GM11168 (cell line): ENCODE measurements at regions not wholly inside any gene's neighbourhood (a gene's known extent, or its start where the extent isn't known, plus 50 kb on each side); places are given as distances from the start of the nearest gene placed in this dataset.
"Not testable (repeated sequence)": the region's sequence is repeated elsewhere in the genome, so short reads cannot be mapped to it uniquely, and the experiment has no call there.

Experiments used
- in situ Hi-C: fragments of 300-500 bp; cut with MboI; formaldehyde crosslinking; loops from one replicate; pipeline ENCODE4 v1.12.0; 2022; ENCODE audit warnings: low sequenced_read_pairs; ENCODE audit not compliant: unreplicated experiment

DNA sequence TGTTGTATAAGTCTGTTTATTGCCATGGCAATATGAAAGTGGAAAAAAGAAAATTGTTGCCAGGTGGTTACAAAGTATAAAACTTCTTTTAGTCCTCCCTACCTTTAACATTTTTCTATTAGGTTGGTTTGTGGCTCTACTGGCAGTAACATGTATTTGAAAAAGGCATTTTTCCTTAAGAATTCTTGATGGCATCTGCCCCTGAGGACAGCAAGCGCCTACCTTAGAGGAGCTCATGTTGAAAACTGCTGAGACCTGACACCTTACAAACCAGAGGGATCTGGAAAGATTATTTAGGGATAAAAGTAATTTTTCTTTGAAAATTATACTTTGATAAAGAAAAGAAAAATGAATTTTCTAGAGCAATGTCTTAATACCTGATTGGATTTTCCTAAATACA is 208.1 kb downstream of the CAVIN4 start:
- in situ Hi-C loops: no loop called here

DNA sequence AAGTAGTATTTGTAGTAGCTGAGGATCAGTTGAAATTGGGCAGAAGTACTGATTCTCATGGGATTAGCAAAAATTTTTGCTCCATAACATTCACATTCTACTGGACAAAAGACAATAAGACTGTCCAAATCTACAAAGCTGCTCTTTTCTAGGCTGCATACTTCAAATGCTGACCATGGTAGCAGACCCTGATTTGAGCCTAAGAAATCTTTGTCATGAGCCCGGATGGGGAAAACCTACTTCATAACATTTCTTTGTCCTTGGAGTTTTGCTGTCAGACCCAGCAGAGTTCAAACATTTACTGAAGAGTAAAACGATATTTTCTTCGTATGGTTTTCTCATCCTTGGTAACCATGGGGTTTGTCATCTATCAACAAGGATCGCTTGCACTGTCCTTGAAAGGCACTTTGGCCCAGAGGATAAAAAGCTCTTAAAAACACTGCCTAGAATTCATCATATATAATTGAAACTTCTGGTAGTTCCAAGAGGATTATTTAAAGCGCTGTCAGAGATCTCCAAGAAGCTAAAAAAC is 216.9 kb downstream of the CAVIN4 start:
- in situ Hi-C loops: no loop called here

DNA sequence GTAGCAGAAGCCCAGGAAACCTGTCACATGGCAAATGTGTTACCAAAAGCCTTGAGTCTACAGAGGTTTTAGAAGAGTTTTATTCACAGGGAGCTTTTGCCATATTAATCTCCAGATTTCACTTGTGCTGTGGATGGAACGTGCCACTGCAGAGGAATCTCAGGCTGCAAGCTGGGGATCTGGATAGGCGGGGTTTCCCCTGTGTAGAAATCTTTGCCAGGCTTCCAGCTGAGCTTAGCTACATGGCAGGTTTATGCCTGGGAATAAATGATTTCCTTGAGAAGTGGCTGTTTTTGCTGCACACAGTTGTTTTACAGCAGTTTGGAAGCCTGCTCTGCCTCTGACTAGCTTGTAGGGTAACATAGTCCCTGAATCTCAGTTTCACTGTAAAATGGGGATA is 224.6 kb upstream of the PLPPR1 start:
- in situ Hi-C loops: no loop called here

DNA sequence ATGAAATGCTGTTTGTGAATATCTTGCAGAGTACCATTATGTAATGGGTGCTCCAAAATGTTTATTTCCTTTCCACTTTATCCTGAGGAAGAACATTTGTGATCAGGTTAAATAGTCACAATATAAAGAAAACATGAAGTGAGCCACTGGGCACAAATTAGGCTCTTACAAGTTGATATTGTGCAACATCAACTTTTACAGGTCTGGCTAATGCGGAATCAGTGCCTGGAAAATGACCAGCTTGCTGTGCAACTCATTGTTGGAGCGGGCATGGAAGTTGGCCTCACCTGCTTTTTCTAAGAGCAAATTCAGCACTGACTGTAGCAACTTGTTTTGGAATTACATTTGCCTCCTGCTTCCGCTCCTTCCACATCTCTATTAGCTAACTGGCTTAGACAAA is 216.9 kb upstream of the PLPPR1 start:
- in situ Hi-C loops: no loop called here

- in situ Hi-C loops: no loop called here
These were observed 214.7 kb upstream of the PLPPR1 start for GRCh38 chr9:100813871-100814270.

DNA sequence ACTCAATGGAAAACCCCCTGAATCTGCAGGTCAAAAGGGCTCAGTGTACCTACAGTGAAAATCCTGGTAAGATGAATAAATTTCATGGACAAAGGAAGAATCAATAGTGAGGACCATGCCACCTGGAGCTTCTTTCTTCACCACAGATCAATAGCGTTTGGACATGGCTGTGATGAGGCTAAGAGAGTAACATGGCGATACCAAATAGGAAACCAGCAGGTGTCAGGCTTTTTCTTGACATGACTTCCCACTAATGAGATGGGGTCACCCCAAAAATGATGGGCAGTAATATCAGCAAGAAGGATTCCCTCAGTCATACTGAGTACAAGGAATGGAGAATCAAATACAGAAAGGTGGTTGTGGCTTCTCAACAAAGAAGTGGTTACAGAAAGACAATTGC is 208.5 kb upstream of the PLPPR1 start:
- in situ Hi-C loops: no loop called here

DNA sequence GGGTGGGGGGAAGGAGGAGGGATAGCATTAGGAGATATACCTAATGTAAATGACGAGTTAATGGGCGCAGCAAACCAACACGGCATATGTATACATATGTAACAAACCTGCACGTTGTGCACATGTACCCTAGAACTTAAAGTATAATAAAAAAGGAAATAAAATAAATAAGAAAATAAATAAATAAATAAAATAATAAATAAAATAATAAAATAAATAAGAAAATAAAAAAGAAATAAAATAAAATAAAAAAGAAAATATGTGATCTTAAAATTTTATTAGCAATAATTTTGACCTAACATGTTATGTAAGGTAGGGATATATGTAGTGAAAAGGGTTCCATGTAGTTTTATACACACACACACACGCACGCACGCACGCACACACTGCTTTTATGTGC is 195.5 kb upstream of the PLPPR1 start:
- in situ Hi-C loops: not testable (repeated sequence)

GRCh38 chr9:100838857-100839256 is 189.7 kb upstream of the PLPPR1 start:
- in situ Hi-C loops: no loop called here

- in situ Hi-C loops: no loop called here
These were observed 179.8 kb upstream of the PLPPR1 start for GRCh38 chr9:100848726-100849125.

DNA sequence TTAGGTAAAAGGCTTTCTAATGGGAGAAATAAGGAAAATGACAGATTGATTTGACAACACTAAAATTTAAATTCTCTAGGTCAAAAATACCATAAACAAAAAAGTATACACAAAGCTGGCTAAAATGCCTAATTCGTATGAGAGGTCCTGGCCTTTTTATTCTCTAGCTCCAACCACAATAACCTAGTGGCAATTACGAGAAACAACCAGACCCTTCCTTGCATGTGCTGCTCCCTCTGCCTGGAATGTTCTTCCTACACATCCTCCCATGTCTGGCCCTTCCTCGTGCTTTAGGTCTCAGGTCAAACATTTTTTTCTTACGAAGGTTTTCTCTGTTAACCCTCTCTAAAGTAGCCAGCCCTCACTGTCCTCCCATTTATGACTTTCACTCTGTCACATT is 176.4 kb upstream of the PLPPR1 start:
- in situ Hi-C loops: no loop called here

DNA sequence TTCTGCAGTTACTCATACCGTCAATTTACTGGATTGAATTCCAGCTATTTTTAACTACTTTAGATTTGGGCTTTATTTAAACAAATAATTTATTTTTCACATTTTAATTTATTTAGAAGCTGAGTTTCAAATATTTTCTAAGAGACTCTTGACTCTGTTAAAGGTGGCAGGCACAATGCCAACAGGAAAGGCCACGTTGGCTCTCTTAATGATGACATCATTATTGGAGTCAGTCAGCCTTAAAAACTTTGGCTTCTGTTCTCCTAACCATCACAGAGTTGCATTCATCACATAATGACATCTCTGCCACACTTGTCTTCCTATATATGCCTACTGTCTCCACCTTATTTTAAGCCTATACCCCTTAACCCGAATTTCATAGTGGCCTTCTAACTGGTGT is 172.3 kb upstream of the PLPPR1 start:
- in situ Hi-C loops: no loop called here

DNA sequence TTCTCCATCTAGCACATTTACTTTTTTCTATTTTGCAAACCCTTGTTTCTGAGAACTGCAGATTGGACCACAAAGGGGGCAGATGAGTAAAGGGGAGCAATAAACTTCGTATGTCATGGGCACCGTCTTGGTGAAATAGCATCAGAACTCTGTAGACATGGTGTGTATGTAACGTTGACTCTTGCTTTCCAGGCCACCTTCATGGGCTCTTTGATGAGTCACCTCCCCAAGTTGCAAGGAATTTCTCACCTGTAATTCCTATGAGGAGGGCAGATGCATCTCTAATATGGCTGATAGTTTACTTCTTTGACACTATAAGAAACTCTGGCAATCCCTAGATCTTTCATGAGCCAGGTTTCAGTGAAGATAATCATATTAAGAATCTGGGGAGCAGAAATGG is 163.4 kb upstream of the PLPPR1 start:
- in situ Hi-C loops: no loop called here

GRCh38 chr9:100865648-100866047 is 162.9 kb upstream of the PLPPR1 start:
- in situ Hi-C loops: no loop called here

DNA sequence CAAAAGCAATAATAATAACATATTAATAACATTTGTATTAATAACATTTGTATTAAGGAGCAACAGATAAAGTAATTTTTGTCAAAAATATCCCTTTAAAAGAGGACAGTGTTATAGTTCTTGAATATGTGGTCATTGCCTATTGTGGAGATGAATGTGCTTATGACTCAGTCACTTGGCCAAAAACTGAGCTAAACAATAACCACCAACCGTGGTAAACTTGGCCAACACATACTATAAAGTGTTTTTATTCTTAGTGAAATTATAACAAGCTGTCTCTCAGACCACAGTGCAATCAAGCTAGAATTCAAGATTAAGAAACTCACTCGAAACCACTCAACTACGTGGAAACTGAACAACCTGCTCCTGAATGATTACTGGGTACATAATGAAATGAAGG is 159.2 kb upstream of the PLPPR1 start:
- in situ Hi-C loops: no loop called here

DNA sequence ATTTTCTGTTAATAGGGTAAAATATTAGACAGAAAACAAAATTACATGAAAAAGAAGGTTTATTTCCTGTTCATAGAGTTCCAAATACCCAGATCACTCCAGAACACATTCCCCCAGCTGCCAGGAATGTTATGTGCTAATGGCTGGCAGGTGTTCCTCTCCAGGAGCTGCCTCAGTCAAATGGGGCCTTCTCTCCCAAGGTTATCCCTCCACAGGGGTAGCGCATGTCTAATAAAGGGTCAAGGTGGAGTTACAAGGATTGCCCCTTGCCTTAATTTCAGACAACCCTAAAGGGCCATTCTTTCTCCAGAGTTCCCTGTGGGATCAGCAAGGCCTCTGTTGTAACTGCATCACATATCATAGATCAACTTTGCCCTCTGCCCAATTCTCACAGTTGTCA is 148.6 kb upstream of the PLPPR1 start:
- in situ Hi-C loops: no loop called here

GRCh38 chr9:100880284-100880683 is 148.2 kb upstream of the PLPPR1 start:
- in situ Hi-C loops: no loop called here

- in situ Hi-C loops: no loop called here
These were observed 144.0 kb upstream of the PLPPR1 start for GRCh38 chr9:100884518-100884917.

DNA sequence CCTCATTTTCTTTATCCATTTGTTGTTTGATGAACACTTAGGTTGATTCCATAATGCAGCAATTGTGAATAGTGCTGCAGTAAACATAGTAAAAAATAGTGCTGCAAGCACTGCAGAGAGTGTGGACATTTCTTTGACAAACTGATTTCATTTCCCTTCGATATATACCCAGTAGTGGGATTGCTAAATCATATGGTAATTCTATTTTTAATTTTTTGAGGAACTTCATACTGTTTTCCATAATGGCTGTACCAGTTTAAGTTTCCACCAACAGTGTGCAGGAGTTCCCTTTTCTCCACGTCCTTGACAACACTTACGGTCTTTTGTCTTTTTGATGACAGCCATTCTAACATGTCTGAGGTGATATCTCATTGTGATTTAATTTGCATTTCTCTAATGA is 138.2 kb upstream of the PLPPR1 start:
- in situ Hi-C loops: no loop called here

DNA sequence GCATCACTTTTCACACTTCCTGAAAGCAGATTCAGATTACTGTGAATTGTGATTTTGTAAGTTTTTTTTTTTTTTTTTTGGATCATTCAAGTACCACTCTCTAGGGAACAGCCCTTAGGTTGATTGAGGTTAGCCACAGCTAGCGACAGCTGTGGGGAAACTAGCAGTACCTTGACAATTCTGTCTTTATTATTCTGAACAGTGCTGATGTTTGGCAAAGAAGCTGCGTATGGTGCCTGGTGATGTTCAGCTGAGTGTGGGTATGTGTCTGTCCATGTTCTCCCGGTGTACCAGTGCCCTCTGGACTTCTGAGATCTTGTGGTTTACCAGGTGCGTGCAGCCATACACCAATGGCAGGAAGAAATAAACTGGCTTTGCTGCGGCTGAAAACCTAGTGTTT is 117.3 kb upstream of the PLPPR1 start:
- in situ Hi-C loops: no loop called here

- in situ Hi-C loops: no loop called here
These were observed 115.3 kb upstream of the PLPPR1 start for GRCh38 chr9:100913257-100913656.

DNA sequence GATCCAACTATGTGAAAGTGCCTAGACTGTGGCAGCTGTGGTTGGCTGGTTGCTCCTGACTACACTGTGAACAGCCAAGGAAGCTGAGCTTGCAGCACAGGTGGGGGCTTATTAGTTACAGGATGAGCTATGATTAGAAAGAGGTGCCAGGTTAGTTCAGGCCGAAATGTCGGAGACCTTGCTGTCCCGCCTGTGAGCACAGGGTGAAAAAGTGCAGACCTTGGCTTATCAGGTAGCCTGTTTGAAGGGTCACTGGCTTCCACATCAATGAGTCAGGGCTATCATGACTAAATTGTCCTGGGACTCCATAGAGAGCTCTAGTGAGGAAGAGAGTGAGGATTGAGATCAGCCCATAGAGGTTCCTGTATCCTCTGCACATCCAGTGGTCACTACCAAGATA is 114.3 kb upstream of the PLPPR1 start:
- in situ Hi-C loops: no loop called here

GRCh38 chr9:100919506-100919905 is 109.0 kb upstream of the PLPPR1 start:
- in situ Hi-C loops: no loop called here

GRCh38 chr9:100926366-100926765 is 102.2 kb upstream of the PLPPR1 start:
- in situ Hi-C loops: no loop called here
